Ascending aorta (tissue), 2 donors: ENCODE measurements at regions not wholly inside any gene's neighbourhood (a gene's known extent, or its start where the extent isn't known, plus 50 kb on each side); places are given as distances from the start of the nearest gene placed in this dataset.

Source experiments
- DNase-seq, 2 donors: peaks; one replicate each; pipeline ENCODE4 v3.0.0-alpha.2; 2019; ENCODE audit warnings: low spot score in 2 of 2
- H3K27ac ChIP-seq, 2 donors: fragments of 200-600 bp; sonication (generic); one replicate each; pipeline ENCODE4 v1.5.1; 2016 to 2017; ENCODE audit warnings: mild to moderate bottlenecking in 1 of 2
- H3K27me3 ChIP-seq: fragments of 200-600 bp; sonication (generic); one replicate; pipeline ENCODE4 v1.5.1; 2017
- H3K36me3 ChIP-seq, 2 donors: fragments of 200-600 bp; sonication (generic); one replicate each; pipeline ENCODE4 v1.5.1; 2016
- H3K4me1 ChIP-seq, 2 donors: fragments of 200-600 bp; sonication (generic); one replicate each; pipeline ENCODE4 v1.5.1; 2016 to 2017; ENCODE audit warnings: mild to moderate bottlenecking in 1 of 2
- H3K4me3 ChIP-seq, 2 donors: fragments of 200-600 bp; sonication (generic); one replicate each; pipeline ENCODE4 v1.5.1; 2016 to 2017; ENCODE audit warnings: mild to moderate bottlenecking in 1 of 2
- H3K9me3 ChIP-seq, 2 donors: fragments of 200-600 bp; sonication (generic); one replicate each; pipeline ENCODE4 v1.5.1; 2016
- CTCF ChIP-seq, 3 experiments: fragments of 200-600 bp in 2 of 3; fragments of 450-650 bp in 1 of 3; sonication (generic) in 2 of 3; IDR thresholded peaks; one replicate each; pipeline ENCODE4 v1.5.1; 2016 to 2019; ENCODE audit warnings: antibody characterized with exemption in 3 of 3, mild to moderate bottlenecking in 1 of 3, moderate library complexity in 1 of 3
- intact Hi-C: fragments of 100-400 bp; cut with DNase I; formaldehyde crosslinking; loops from one replicate; pipeline ENCODE4 v1.15.1; 2023

GRCh38 chr5:123876276-123876790 lies 364.4 kb downstream of the CSNK1G3 start:
- intact Hi-C loops = no loop called here
- Histone ChIP-seq H3K4me3 (no peak overlapping the region), H3K4me1 (no peaks in the 10 kb centered on the region), H3K36me3 (no peaks in the 10 kb centered on the region), H3K27me3 (no peaks in the 10 kb centered on the region), H3K9me3 (no peaks in the 10 kb centered on the region), H3K27ac (no peak overlapping the region)
- no peak for DNase-seq
- TF ChIP-seq CTCF (IDR thresholded peaks at IDR 0.05) = no peak

- H3K4me3 ChIP-seq = no peak overlapping the region
- no peak for DNase-seq
- H3K27ac ChIP-seq = no peak overlapping the region
- no peaks in the 10 kb centered on the region for H3K36me3 ChIP-seq
- no peaks in the 10 kb centered on the region for H3K27me3 ChIP-seq
- no peaks in the 10 kb centered on the region for H3K4me1 ChIP-seq
- no peaks in the 10 kb centered on the region for H3K9me3 ChIP-seq
- intact Hi-C loops = no loop called here
- TF ChIP-seq CTCF (IDR thresholded peaks at IDR 0.05) = no peak
Measured at GRCh38 chr5:123875561-123876275, 363.7 kb downstream of the CSNK1G3 start.

- H3K27ac ChIP-seq = no peak overlapping the region
- intact Hi-C loops = no loop called here
- no peak for TF ChIP-seq CTCF (IDR thresholded peaks at IDR 0.05)
- H3K36me3 ChIP-seq = no peaks in the 10 kb centered on the region
- H3K9me3 ChIP-seq = no peaks in the 10 kb centered on the region
- no peaks in the 10 kb centered on the region for H3K27me3 ChIP-seq
- H3K4me3 ChIP-seq = no peak overlapping the region
- DNase-seq = no peak
- H3K4me1 ChIP-seq = no peaks in the 10 kb centered on the region
Measured at GRCh38 chr5:123874600-123875201, 362.7 kb downstream of the CSNK1G3 start.

GRCh38 chr5:123873846-123874245 lies 361.9 kb downstream of the CSNK1G3 start:
- no peaks in the 10 kb centered on the region for H3K4me1 ChIP-seq
- no peaks in the 10 kb centered on the region for H3K27me3 ChIP-seq
- no peaks in the 10 kb centered on the region for H3K36me3 ChIP-seq
- no peak overlapping the region for H3K4me3 ChIP-seq
- H3K27ac ChIP-seq = no peak overlapping the region
- intact Hi-C loops = no loop called here
- no peak for TF ChIP-seq CTCF (IDR thresholded peaks at IDR 0.05)
- no peak for DNase-seq
- H3K9me3 ChIP-seq = no peaks in the 10 kb centered on the region

- no peak overlapping the region for H3K4me3 ChIP-seq
- no peak for TF ChIP-seq CTCF (IDR thresholded peaks at IDR 0.05)
- intact Hi-C loops = no loop called here
- DNase-seq = no peak
- H3K36me3 ChIP-seq = no peaks in the 10 kb centered on the region
- no peaks in the 10 kb centered on the region for H3K4me1 ChIP-seq
- no peaks in the 10 kb centered on the region for H3K9me3 ChIP-seq
- H3K27me3 ChIP-seq = no peaks in the 10 kb centered on the region
- no peak overlapping the region for H3K27ac ChIP-seq
Measured at GRCh38 chr5:123871373-123871772, 359.4 kb downstream of the CSNK1G3 start.
